B cell (primary cell): ENCODE measurements at regions not wholly inside any gene's neighbourhood (a gene's known extent, or its start where the extent isn't known, plus 50 kb on each side); places are given as distances from the start of the nearest gene placed in this dataset.

ENCODE experiments used
- ATAC-seq: fragments of 200-7000 bp; cut with Tn5 transposase; one replicate; pipeline ENCODE4 v1.10.0; 2021; ENCODE audit warnings: low read depth, mild to moderate bottlenecking, moderate number of reproducible peaks, moderate library complexity
- CTCF ChIA-PET: fragments of 350-600 bp; sonication (Branson Sonifier 250); formaldehyde crosslinking; loops from one replicate; lab custom pipeline; 2021; ENCODE audit warnings: antibody characterized with exemption, inconsistent platforms; lab: Charles Lee
- POLR2A ChIA-PET: fragments of 350-600 bp; sonication (Branson Sonifier 250); formaldehyde crosslinking; loops from one replicate; lab custom pipeline; 2021; ENCODE audit warnings: antibody characterized with exemption; lab: Charles Lee
- DNase-seq: peaks from one replicate; pipeline ENCODE4 v3.0.0; 2013
- H2AFZ ChIP-seq: 2 replicates; pipeline ENCODE4 v1.6.1; 2012; ENCODE audit warnings: mild to moderate bottlenecking, low read depth, low read length; ENCODE audit not compliant: insufficient read depth, poor library complexity, severe bottlenecking
- H3K27ac ChIP-seq, 2 donors: 1 replicate in 1 of 2; 2 replicates in 1 of 2; pipeline ENCODE4 v1.5.1; 2012 to 2013; ENCODE audit warnings: low read length in 2 of 2, mild to moderate bottlenecking in 2 of 2, moderate library complexity in 1 of 2
- H3K27me3 ChIP-seq, 4 experiments: fragments of 200-600 bp in 1 of 4; sonication (generic) in 1 of 4; replicated peaks in 1 of 4; 1 replicate in 2 of 4; 2 replicates in 2 of 4; pipeline versions ENCODE4 v1.6.1 to v1.7.0; 2013 to 2016; ENCODE audit warnings: low read length in 3 of 4, mild to moderate bottlenecking in 2 of 4, mixed read lengths in 1 of 4, moderate library complexity in 1 of 4; ENCODE audit not compliant: insufficient read depth in 4 of 4, control insufficient read depth in 3 of 4; ENCODE audit errors: control extremely low read depth in 1 of 4
- H3K36me3 ChIP-seq, 2 experiments: replicated peaks in 1 of 2; 1 replicate in 1 of 2; 2 replicates in 1 of 2; pipeline versions ENCODE4 v1.6.1 to v1.7.1; 2013; ENCODE audit warnings: low read length in 1 of 2; ENCODE audit not compliant: insufficient read depth in 2 of 2, control insufficient read depth in 1 of 2; ENCODE audit errors: control extremely low read depth in 1 of 2, extremely low read depth in 1 of 2
- H3K4me1 ChIP-seq, 2 donors: fragments of 200-600 bp in 1 of 2; sonication (generic) in 1 of 2; 1 replicate in 1 of 2; 2 replicates in 1 of 2; pipeline versions ENCODE4 v1.5.1 to v1.6.1; 2013 to 2017; ENCODE audit warnings: low read length in 2 of 2; ENCODE audit not compliant: control insufficient read depth in 2 of 2, insufficient read depth in 2 of 2
- H3K4me2 ChIP-seq: replicated peaks from 2 replicates; pipeline ENCODE3; 2012; ENCODE audit warnings: mild to moderate bottlenecking, low read depth, low read length; ENCODE audit not compliant: poor library complexity, severe bottlenecking
- H3K4me3 ChIP-seq, 5 experiments: fragments of 200-600 bp in 1 of 5; sonication (generic) in 1 of 5; 1 replicate in 3 of 5; 2 replicates in 2 of 5; pipeline versions ENCODE4 v1.5.1 to v1.7.0; 2011 to 2016; ENCODE audit warnings: low read length in 4 of 5, mild to moderate bottlenecking in 4 of 5, low read depth in 2 of 5, control low read depth in 1 of 5, moderate library complexity in 1 of 5; ENCODE audit not compliant: insufficient read depth in 1 of 5; ENCODE audit errors: control extremely low read depth in 1 of 5, extremely low read depth in 1 of 5
- H3K79me2 ChIP-seq: fragments of 200-600 bp; sonication (generic); one replicate; pipeline ENCODE4 v1.6.0; 2016; ENCODE audit warnings: low read length; ENCODE audit not compliant: control insufficient read depth, insufficient read depth
- H3K9ac ChIP-seq: fragments of 200-600 bp; sonication (generic); 2 replicates; pipeline ENCODE4 v1.6.1; 2017; ENCODE audit warnings: mild to moderate bottlenecking, low read length, moderate library complexity
- H3K9me3 ChIP-seq, 3 donors: one replicate each; pipeline versions ENCODE4 v1.6.1 to v1.7.1; 2013; ENCODE audit warnings: low read length in 2 of 3; ENCODE audit not compliant: control insufficient read depth in 2 of 3, insufficient read depth in 1 of 3; ENCODE audit errors: control extremely low read depth in 1 of 3
- H4K20me1 ChIP-seq: 2 replicates; pipeline ENCODE4 v1.6.0; 2012; ENCODE audit warnings: mild to moderate bottlenecking, low read length; ENCODE audit not compliant: insufficient read depth, control insufficient read depth, poor library complexity, severe bottlenecking
- H3K27ac Mint-ChIP-seq: one replicate; pipeline ENCODE4 v1.8.0; 2021; ENCODE audit warnings: mixed read lengths
- H3K27me3 Mint-ChIP-seq: one replicate; pipeline ENCODE4 v1.8.0; 2021; ENCODE audit warnings: mixed read lengths
- H3K4me1 Mint-ChIP-seq: one replicate; pipeline ENCODE4 v1.8.0; 2021; ENCODE audit warnings: mixed read lengths
- H3K4me3 Mint-ChIP-seq: one replicate; pipeline ENCODE4 v1.8.0; 2021; ENCODE audit warnings: mixed read lengths
- H3K9me3 Mint-ChIP-seq: one replicate; pipeline ENCODE4 v1.8.0; 2022; ENCODE audit warnings: mixed read lengths; ENCODE audit not compliant: insufficient read depth
- CTCF ChIP-seq: fragments of 200-600 bp; IDR thresholded peaks from one replicate; pipeline ENCODE4 v1.8.0; 2022; ENCODE audit warnings: antibody characterized with exemption, mild to moderate bottlenecking
- EZH2 ChIP-seq: IDR thresholded peaks from 2 replicates; pipeline ENCODE4 v1.6.1; 2012; ENCODE audit warnings: borderline replicate concordance, low read depth, mild to moderate bottlenecking, moderate library complexity, low read length; ENCODE audit not compliant: insufficient read depth, poor library complexity, severe bottlenecking
- WGBS: methylation state at CpG from one replicate; pipeline ENCODE4 v1.1.5; 2013; ENCODE audit warnings: missing lambda C conversion rate; ENCODE audit not compliant: insufficient coverage; 5-methylcytosine and 5-hydroxymethylcytosine counted together
- intact Hi-C: fragments of 100-400 bp; cut with micrococcal nuclease; formaldehyde crosslinking; loops from one replicate; pipeline ENCODE4 v1.10.0; 2022

DNA sequence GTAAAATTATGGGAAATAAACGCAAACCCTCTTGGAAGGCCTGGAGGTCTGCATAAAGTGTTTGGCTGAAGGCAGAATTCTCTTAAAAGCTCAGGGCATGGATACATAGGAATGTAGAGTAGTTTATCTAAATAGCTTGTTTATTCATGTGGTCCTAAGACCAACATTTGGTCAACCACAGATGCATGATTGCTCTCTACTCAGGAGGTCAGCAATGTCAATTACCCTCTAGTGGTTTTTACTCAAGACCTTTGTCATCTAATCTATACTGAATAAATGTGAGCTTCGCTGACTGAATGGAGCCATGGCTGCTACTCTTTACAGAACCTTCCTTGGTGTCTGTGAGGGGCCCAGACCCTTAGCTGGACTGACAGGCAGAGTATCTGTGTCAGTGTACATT, 139.8 kb downstream of the ATL2 start:
- no peak for TF ChIP-seq CTCF
- no peak for TF ChIP-seq EZH2
- Histone ChIP-seq H3K9ac (no peak overlapping the region), H3K9me3 (no peaks in the 10 kb centered on the region), H2AFZ (no peak overlapping the region), H4K20me1 (no peaks in the 10 kb centered on the region), H3K4me1 (no peaks in the 10 kb centered on the region), H3K79me2 (no peaks in the 10 kb centered on the region), H3K27me3 (peaks cover 0 to 2% (median 0%) of the 10 kb centered on the region in 4 experiments), H3K27ac (no peak overlapping the region), H3K4me3 (no peak overlapping the region), H3K36me3 (no peaks in the 10 kb centered on the region), H3K4me2 (no peak overlapping the region)
- WGBS: no CpG with 5 or more reads among the region's 2 CpGs
- Mint-ChIP-seq H3K27ac (no peak overlapping the region), H3K9me3 (peaks cover 6% of the 10 kb centered on the region), H3K4me1 (no peaks in the 10 kb centered on the region), H3K27me3 (peaks cover 30% of the 10 kb centered on the region), H3K4me3 (no peak overlapping the region)
- intact Hi-C loops: no loop called here
- POLR2A ChIA-PET: no interaction called here
- CTCF ChIA-PET: no interaction called here
- no peak for ATAC-seq
- DNase-seq: no peak

DNA sequence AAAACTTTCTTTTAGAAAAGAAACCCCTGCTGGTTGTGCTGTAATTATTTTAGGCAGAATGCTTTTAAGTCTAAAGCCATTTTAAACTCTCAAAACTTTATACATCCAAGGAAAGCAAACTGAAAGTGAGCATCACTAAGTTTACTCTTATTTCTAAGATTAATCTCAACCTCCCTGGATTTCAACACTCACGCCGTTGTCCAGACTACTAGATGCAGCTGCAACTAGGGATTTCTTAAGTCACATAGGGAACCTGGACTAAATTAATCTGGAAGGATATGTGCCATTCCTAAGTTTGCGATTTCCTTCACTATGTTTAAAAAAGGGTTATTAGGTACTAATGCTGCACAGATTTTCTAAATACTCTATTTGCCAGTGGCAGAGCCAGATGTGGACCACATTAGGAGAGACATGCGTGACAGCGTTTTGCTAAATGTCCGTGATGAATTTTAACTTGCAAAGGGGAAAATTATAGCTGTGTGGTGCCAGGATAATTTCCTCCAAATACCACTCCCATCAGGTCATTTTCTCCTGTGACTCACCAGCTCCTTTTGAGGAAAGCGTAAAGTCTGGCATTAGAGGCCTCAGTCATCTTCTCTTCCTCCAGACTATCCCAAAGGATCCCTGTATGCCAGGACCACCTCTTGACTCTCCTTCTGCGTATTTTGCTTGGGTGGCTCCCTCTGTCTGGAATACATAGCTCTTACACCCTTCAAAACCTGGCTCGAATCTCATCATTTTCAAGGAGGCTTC, 143.7 kb downstream of the ATL2 start:
- Histone ChIP-seq H3K27ac (no peak overlapping the region), H3K9me3 (no peaks in the 10 kb centered on the region), H3K27me3 (no peaks in the 10 kb centered on the region), H2AFZ (no peak overlapping the region), H3K36me3 (no peaks in the 10 kb centered on the region), H3K4me3 (no peak overlapping the region), H3K4me2 (no peak overlapping the region), H4K20me1 (no peaks in the 10 kb centered on the region), H3K9ac (no peak overlapping the region), H3K79me2 (no peaks in the 10 kb centered on the region), H3K4me1 (no peaks in the 10 kb centered on the region)
- intact Hi-C loops: no loop called here
- ChIA-PET CTCF (no interaction called here), POLR2A (no interaction called here)
- Mint-ChIP-seq H3K4me3 (no peak overlapping the region), H3K27me3 (peaks cover 33% of the 10 kb centered on the region), H3K27ac (no peak overlapping the region), H3K9me3 (peaks cover 6% of the 10 kb centered on the region), H3K4me1 (no peaks in the 10 kb centered on the region)
- TF ChIP-seq EZH2: no peak
- no peak for TF ChIP-seq CTCF
- 93% methylated on average over 4 of the region's 9 CpGs for WGBS
- DNase-seq (no peak), ATAC-seq (no peak)
